DOHH2 (cell line): ENCODE measurements at regions not wholly inside any gene's neighbourhood (a gene's known extent, or its start where the extent isn't known, plus 50 kb on each side); places are given as distances from the start of the nearest gene placed in this dataset.
"Not testable (repeated sequence)": the region's sequence is repeated elsewhere in the genome, so short reads cannot be mapped to it uniquely, and the experiment has no call there.

Experiments used
- H3F3A ChIP-seq: fragments of 200-600 bp; sonication (generic), shearing (Covaris generic); 2 replicates; pipeline ENCODE4 v1.6.0; 2016; ENCODE audit warnings: antibody characterized with exemption, mild to moderate bottlenecking; ENCODE audit not compliant: control insufficient read depth, insufficient read depth
- H3K27ac ChIP-seq: fragments of 200-600 bp; sonication (generic); 2 replicates; pipeline ENCODE4 v1.5.1; 2014; ENCODE audit warnings: low read depth, mild to moderate bottlenecking, low read length, moderate library complexity
- H3K27me3 ChIP-seq: fragments of 200-600 bp; sonication (generic); 2 replicates; pipeline ENCODE4 v1.6.1; 2014; ENCODE audit warnings: mild to moderate bottlenecking, low read length, mixed read lengths; ENCODE audit not compliant: control insufficient read depth
- H3K36me3 ChIP-seq: fragments of 200-600 bp; sonication (generic); 2 replicates; pipeline ENCODE4 v1.6.1; 2014; ENCODE audit warnings: mild to moderate bottlenecking, low read length, moderate library complexity, mixed read lengths; ENCODE audit not compliant: control insufficient read depth
- H3K4me1 ChIP-seq: fragments of 200-600 bp; sonication (generic); 2 replicates; pipeline ENCODE4 v1.6.1; 2014; ENCODE audit warnings: mild to moderate bottlenecking, low read length, mixed read lengths; ENCODE audit not compliant: control insufficient read depth
- H3K4me2 ChIP-seq: fragments of 200-600 bp; sonication (generic); 2 replicates; pipeline ENCODE4 v1.6.0; 2014; ENCODE audit warnings: mild to moderate bottlenecking, low read length, moderate library complexity
- H3K4me3 ChIP-seq: fragments of 200-600 bp; sonication (generic); 2 replicates; pipeline ENCODE4 v1.5.1; 2014; ENCODE audit warnings: mild to moderate bottlenecking, low read length, mixed read lengths
- H3K79me2 ChIP-seq: fragments of 200-600 bp; sonication (generic); 2 replicates; pipeline ENCODE4 v1.6.1; 2014; ENCODE audit warnings: mild to moderate bottlenecking, low read length, mixed read lengths; ENCODE audit not compliant: control insufficient read depth
- H3K9me2 ChIP-seq: fragments of 200-600 bp; sonication (generic); replicated peaks from 2 replicates; pipeline ENCODE4 v1.6.1; 2014; ENCODE audit warnings: mild to moderate bottlenecking, low read length, mixed read lengths; ENCODE audit not compliant: control insufficient read depth
- H3K9me3 ChIP-seq: fragments of 200-600 bp; sonication (generic); 2 replicates; pipeline ENCODE4 v1.6.1; 2014; ENCODE audit warnings: antibody characterized with exemption, low read length, mixed read lengths; ENCODE audit not compliant: control insufficient read depth, insufficient read depth
- H4K20me1 ChIP-seq: fragments of 200-600 bp; sonication (generic); 2 replicates; pipeline ENCODE4 v1.6.0; 2014; ENCODE audit warnings: low read depth, mild to moderate bottlenecking, antibody characterized with exemption, low read length, moderate library complexity; ENCODE audit not compliant: control insufficient read depth, insufficient read depth
- EZH2phosphoT487 ChIP-seq: fragments of 200-600 bp; sonication (generic); IDR thresholded peaks from 2 replicates; pipeline ENCODE4 v1.6.1; 2017; ENCODE audit warnings: borderline replicate concordance, mild to moderate bottlenecking, antibody characterized with exemption, low read length, moderate library complexity, mixed read lengths
- TF ChIP-seq, protein P1 (sequence below): fragments of 200-600 bp; sonication (generic); IDR thresholded peaks from one replicate; pipeline ENCODE4 v1.5.1; 2014; ENCODE audit warnings: antibody characterized with exemption, mild to moderate bottlenecking, low read depth, low read length; ENCODE audit not compliant: poor library complexity, severe bottlenecking

DNA sequence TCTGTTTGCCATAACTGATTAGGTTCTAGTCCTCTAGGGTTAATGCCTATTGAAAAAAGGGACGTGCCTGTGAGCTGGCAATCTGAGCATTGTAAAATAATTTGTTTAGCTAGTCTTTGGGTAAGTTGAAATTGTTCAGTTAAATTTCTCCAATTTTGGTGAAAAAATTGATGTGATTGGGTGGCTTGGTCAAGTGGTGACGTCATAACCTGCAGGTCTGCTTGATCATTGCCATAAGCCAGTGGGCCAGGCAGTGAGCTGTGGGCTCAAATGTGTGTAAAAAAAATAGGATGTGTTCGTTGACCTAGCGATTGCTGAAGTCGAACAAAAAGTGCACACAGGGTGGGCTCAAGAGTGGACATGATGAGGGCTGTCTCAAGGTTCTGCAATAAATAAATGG is 193.3 kb downstream of the ZC4H2 start:
- Histone ChIP-seq H3K27me3 (no peaks in the 10 kb centered on the region), H3K79me2 (no peaks in the 10 kb centered on the region), H3K4me1 (no peaks in the 10 kb centered on the region), H4K20me1 (no peaks in the 10 kb centered on the region), H3K4me2 (no peak overlapping the region), H3F3A (no peaks in the 10 kb centered on the region), H3K4me3 (no peak overlapping the region), H3K36me3 (no peaks in the 10 kb centered on the region), H3K27ac (no peak overlapping the region), H3K9me3 (no peaks in the 10 kb centered on the region), H3K9me2 (no peaks in the 10 kb centered on the region)
- no peak for TF ChIP-seq EZH2phosphoT487
- TF ChIP-seq, protein P1, sequence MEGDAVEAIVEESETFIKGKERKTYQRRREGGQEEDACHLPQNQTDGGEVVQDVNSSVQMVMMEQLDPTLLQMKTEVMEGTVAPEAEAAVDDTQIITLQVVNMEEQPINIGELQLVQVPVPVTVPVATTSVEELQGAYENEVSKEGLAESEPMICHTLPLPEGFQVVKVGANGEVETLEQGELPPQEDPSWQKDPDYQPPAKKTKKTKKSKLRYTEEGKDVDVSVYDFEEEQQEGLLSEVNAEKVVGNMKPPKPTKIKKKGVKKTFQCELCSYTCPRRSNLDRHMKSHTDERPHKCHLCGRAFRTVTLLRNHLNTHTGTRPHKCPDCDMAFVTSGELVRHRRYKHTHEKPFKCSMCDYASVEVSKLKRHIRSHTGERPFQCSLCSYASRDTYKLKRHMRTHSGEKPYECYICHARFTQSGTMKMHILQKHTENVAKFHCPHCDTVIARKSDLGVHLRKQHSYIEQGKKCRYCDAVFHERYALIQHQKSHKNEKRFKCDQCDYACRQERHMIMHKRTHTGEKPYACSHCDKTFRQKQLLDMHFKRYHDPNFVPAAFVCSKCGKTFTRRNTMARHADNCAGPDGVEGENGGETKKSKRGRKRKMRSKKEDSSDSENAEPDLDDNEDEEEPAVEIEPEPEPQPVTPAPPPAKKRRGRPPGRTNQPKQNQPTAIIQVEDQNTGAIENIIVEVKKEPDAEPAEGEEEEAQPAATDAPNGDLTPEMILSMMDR: no peak

GRCh38 chrX:64758047-64758446 is 218.2 kb downstream of the ZC4H2 start:
- Histone ChIP-seq H3K4me1 (no peaks in the 10 kb centered on the region), H3K4me3 (no peak overlapping the region), H3K4me2 (no peak overlapping the region), H3K9me3 (no peaks in the 10 kb centered on the region), H4K20me1 (no peaks in the 10 kb centered on the region), H3F3A (no peaks in the 10 kb centered on the region), H3K27ac (no peak overlapping the region), H3K9me2 (no peaks in the 10 kb centered on the region), H3K27me3 (no peaks in the 10 kb centered on the region), H3K36me3 (no peaks in the 10 kb centered on the region), H3K79me2 (no peaks in the 10 kb centered on the region)
- TF ChIP-seq, protein P1: no peak
- no peak for TF ChIP-seq EZH2phosphoT487

DNA sequence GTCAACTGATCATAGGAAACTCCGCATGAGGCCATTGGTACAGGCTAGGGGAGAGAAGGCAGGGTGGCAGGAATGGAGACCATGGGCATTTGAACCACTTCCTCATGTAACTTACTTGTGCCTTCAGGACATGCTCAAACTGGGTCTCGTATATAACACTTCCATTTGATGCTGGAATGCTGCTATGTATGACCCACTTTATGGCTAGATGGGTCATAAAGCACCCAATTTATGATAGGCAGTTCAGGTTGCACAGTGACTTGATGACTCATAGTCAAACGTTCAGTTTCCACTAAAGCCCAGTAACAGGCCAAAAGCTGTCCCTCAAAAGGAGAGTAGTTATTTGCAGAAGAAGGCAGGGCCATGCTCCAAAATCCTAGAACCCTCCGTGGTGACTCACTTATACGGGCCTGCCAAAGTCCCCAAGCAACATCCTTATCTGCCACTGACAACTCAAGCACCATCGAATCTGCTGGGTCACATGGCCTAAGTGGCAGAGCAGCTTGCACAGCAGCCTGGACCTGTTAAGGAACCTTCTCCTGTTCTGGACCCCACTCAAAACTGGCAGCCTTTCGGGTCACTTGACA is 236.4 kb downstream of the ZC4H2 start:
- Histone ChIP-seq H3K4me3 (no peak overlapping the region), H3K9me2 (no peaks in the 10 kb centered on the region), H3K36me3 (no peaks in the 10 kb centered on the region), H3K4me2 (no peak overlapping the region), H3K9me3 (no peaks in the 10 kb centered on the region), H3F3A (no peaks in the 10 kb centered on the region), H3K27ac (no peak overlapping the region), H3K79me2 (no peaks in the 10 kb centered on the region), H3K4me1 (no peaks in the 10 kb centered on the region), H4K20me1 (no peaks in the 10 kb centered on the region), H3K27me3 (no peaks in the 10 kb centered on the region)
- TF ChIP-seq EZH2phosphoT487: no peak
- TF ChIP-seq, protein P1: no peak

DNA sequence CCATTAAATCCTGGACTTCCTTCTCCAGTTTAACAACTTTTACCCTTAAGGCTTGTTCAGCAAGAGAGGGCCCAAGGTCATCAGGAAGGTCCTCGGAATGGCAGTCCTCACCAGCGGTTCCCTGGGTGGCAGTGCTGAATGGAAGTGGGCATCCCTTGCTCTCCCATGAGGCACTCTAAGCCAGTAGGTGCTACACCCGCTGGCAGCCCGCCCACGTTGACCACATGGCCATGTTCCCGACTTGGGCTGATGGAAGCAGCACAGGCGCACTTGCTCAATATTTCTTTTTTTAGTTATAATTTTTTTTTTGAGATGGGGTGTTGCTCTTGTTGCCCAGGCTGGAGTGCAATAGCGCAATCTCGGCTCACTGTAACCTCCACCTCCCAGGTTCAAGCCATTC is 277.9 kb downstream of the ZC4H2 start:
- TF ChIP-seq EZH2phosphoT487: no peak
- TF ChIP-seq, protein P1: no peak
- no peak overlapping the region for H3K27ac ChIP-seq
- H3K9me3 ChIP-seq: no peaks in the 10 kb centered on the region; the same call in 1 of the 2 replicates

DNA sequence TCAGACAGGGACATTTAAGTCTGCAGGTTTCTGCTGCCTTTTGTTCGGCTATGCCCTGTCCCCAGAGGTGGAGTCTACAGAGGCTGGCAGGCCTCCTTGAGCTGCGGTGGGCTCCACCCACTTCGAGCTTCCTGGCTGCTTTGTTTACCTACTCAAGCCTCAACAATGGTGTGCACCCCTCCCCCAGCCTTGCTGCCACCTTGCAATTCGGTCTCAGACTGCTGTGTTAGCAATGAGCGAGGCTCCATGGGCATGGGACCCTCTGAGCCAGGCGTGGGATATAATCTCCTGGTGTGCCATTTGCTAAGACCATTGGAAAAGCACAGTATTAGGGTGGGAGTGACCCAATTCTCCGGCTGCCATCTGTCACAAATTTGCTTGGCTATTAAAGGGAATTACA is 280.9 kb downstream of the ZC4H2 start:
- H3F3A ChIP-seq, H3K9me2 ChIP-seq, H3K36me3 ChIP-seq, H4K20me1 ChIP-seq, H3K4me2 ChIP-seq, H3K27ac ChIP-seq, H3K27me3 ChIP-seq, H3K4me1 ChIP-seq, H3K79me2 ChIP-seq, H3K4me3 ChIP-seq, H3K9me3 ChIP-seq: not testable (repeated sequence)

More for the DNA sequence above, 277.9 kb downstream of the ZC4H2 start:
- Histone ChIP-seq H3K4me2 (no peak overlapping the region), H3K4me3 (no peak overlapping the region), H3K9me2 (no peaks in the 10 kb centered on the region), H3K27me3 (no peaks in the 10 kb centered on the region), H3K36me3 (no peaks in the 10 kb centered on the region), H3F3A (no peaks in the 10 kb centered on the region), H3K4me1 (no peaks in the 10 kb centered on the region), H3K79me2 (no peaks in the 10 kb centered on the region), H4K20me1 (no peaks in the 10 kb centered on the region)
